ENCODE measurements at regions not wholly inside any gene's neighbourhood (a gene's known extent, or its start where the extent isn't known, plus 50 kb on each side); places are given as distances from the start of the nearest gene placed in this dataset.
"Not testable (repeated sequence)": the region's sequence is repeated elsewhere in the genome, so short reads cannot be mapped to it uniquely, and the experiment has no call there.

DNA sequence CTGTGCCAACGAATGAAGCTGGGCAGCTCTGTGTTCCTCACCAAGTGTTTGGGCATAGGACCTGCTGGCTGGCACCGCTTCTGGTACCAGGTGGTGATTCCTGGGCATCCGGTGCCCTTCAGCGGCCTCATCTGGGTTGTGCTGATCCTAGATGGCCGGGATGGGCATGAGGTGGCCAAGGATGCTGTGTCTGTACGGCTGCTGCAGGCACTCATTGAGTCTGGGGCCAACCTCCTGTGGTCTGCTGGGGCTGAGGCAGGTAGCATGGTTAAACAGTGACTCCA lies 96.1 kb upstream of the PLEKHM1 start:
- TF ChIP-seq, protein P1, sequence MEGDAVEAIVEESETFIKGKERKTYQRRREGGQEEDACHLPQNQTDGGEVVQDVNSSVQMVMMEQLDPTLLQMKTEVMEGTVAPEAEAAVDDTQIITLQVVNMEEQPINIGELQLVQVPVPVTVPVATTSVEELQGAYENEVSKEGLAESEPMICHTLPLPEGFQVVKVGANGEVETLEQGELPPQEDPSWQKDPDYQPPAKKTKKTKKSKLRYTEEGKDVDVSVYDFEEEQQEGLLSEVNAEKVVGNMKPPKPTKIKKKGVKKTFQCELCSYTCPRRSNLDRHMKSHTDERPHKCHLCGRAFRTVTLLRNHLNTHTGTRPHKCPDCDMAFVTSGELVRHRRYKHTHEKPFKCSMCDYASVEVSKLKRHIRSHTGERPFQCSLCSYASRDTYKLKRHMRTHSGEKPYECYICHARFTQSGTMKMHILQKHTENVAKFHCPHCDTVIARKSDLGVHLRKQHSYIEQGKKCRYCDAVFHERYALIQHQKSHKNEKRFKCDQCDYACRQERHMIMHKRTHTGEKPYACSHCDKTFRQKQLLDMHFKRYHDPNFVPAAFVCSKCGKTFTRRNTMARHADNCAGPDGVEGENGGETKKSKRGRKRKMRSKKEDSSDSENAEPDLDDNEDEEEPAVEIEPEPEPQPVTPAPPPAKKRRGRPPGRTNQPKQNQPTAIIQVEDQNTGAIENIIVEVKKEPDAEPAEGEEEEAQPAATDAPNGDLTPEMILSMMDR (conservative IDR thresholded peaks at IDR 0.05 in 1 of 2, IDR thresholded peaks at IDR 0.05 in 1 of 2; ENCODE audit: extremely low read depth in 1 of 2, insufficient read depth in 1 of 2, low read depth in 1 of 2, low read length in 2 of 2), result not testable (repeated sequence)
- not testable (repeated sequence) for TF ChIP-seq EZH2 (IDR thresholded peaks at IDR 0.05; ENCODE audit: borderline replicate concordance, low read length)

Measured in mammary epithelial cell (primary cell).